Heart right ventricle (tissue), 16 donors: ENCODE measurements at regions not wholly inside any gene's neighbourhood (a gene's known extent, or its start where the extent isn't known, plus 50 kb on each side); places are given as distances from the start of the nearest gene placed in this dataset.

Experiments
- ATAC-seq, 8 donors: fragments of 200-7000 bp; cut with Tn5 transposase; one replicate each; pipeline ENCODE4 v1.9.1; 2020; ENCODE audit warnings: mild to moderate bottlenecking in 8 of 8, moderate library complexity in 8 of 8, moderate number of reproducible peaks in 1 of 8
- DNase-seq, 2 donors: peaks; one replicate each; pipeline ENCODE4 v3.0.0-alpha.2; 2020
- H3K27ac ChIP-seq, 10 donors: fragments of 200-600 bp; sonication (generic) in 2 of 10; one replicate each; pipeline versions ENCODE4 v1.5.0 to v1.8.0; 2020 to 2022; ENCODE audit warnings: mild to moderate bottlenecking in 3 of 10
- H3K27me3 ChIP-seq, 7 donors: fragments of 200-600 bp; one replicate each; pipeline ENCODE4 v1.8.0; 2021 to 2022; ENCODE audit warnings: mild to moderate bottlenecking in 2 of 7
- H3K36me3 ChIP-seq, 9 donors: fragments of 200-600 bp; sonication (generic) in 1 of 9; one replicate each; pipeline versions ENCODE4 v1.5.0 to v1.8.0; 2020 to 2022; ENCODE audit warnings: mild to moderate bottlenecking in 2 of 9
- H3K4me1 ChIP-seq, 9 donors: fragments of 200-600 bp; sonication (generic) in 1 of 9; one replicate each; pipeline versions ENCODE4 v1.5.0 to v1.8.0; 2020 to 2022; ENCODE audit warnings: mild to moderate bottlenecking in 4 of 9
- H3K4me3 ChIP-seq, 10 donors: fragments of 200-600 bp; sonication (generic) in 2 of 10; one replicate each; pipeline versions ENCODE4 v1.5.0 to v1.8.0; 2020 to 2022; ENCODE audit warnings: mild to moderate bottlenecking in 7 of 10, moderate library complexity in 2 of 10
- H3K9me3 ChIP-seq, 11 donors: fragments of 200-600 bp in 10 of 11; sonication (generic) in 2 of 11; one replicate each; pipeline versions ENCODE4 v1.5.0 to v1.8.0; 2013 to 2022; ENCODE audit warnings: mild to moderate bottlenecking in 2 of 11, control low read depth in 1 of 11, moderate library complexity in 1 of 11
- CTCF ChIP-seq, 9 donors: fragments of 200-600 bp; sonication (generic) in 2 of 9; IDR thresholded peaks; one replicate each; pipeline versions ENCODE4 v1.5.0 to v1.8.0; 2021 to 2022; ENCODE audit warnings: antibody characterized with exemption in 9 of 9, mild to moderate bottlenecking in 5 of 9, moderate library complexity in 1 of 9
- WGBS, 2 donors: extraction: QIAGEN DNeasy Blood & Tissue Kit; methylation state at CpG; one replicate each; pipeline ENCODE4 v1.1.7; 2013; ENCODE audit warnings: inconsistent platforms in 1 of 2; 5-methylcytosine and 5-hydroxymethylcytosine counted together
- intact Hi-C, 10 donors: fragments of 100-400 bp; cut with DNase I; formaldehyde crosslinking; loops; one replicate each; pipeline versions ENCODE4 v1.11.1 to v1.14.2; 2022
- donor health status: Arrhythmogenic right ventricular cardiomyopathy.
- donor health status: ischemic (EF 13 %, LVEDD 7.1; RV severe dilation, severe dysfunction).
- donor health status: healthy with polysubstance abuse.
- donor health status: DM: no; HTN: yes; CAD: no.
- donor health status: DM: no; HTN: no; CAD: no.
- donor health status: ischemic (EF 25% LVEDD 6.9; RV normal size, moderate dysfunction).
- donor health status: ischemic (EF 25% LVEDD 5.7; RV mildly dilated, moderate dysfunction).
- donor health status: healthy.
- donor health status: DM: yes; HTN: yes; CAD: no.
- donor health status: Ischemic cardiomyopathy.
- donor health status: ischemic (EF 35%, LVEDD 5.7; RV mildly dilated, moderate dysfunction).
- donor health status: nonischemic (EF 11% LVEDD 7.7; RV severe dilation, severe dysfunction).
- donor health status: DM: yes; HTN: yes; CAD: no.
- donor health status: PGD.
- donor health status: ischemic (EF 29% LVEDD 5.4; RV normal size, mild dysfunction).
- donor health status: nonischemic (EF 23%, LVEDD 6.1; RV moderate dilation, normal function).

DNA sequence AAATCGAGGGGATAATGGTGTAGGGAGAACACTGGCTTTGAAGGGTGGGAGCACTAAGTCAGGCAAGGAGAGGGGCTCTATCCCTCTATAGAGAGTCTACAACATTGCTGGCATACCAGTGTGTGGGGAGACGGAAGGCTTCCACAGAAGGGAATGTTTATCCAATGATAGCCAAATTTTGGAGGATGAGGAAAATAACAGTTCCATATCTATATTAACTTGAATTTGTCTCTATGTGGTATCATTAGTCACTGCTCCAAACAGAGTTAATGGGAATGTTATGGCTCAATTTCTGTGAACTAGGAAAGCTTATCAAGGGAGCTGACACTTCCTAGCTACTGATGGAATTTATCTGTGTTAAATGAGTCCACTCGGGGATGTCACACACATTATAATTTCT, 208.9 kb upstream of the PHACTR1 start:
- intact Hi-C loops = loop anchor here in 2 of 10 donors (10.0 kb wide), 2 partner anchors 213 to 1313 kb away; partner anchors contain the start of gene EDN1 (in 1 of the 2)
- TF ChIP-seq CTCF (IDR thresholded peaks at IDR 0.05) = no peak
- Histone ChIP-seq H3K27me3 (no peaks in the 10 kb centered on the region), H3K4me1 (no peaks in the 10 kb centered on the region), H3K9me3 (peaks cover 0 to 4% (median 0%) of the 10 kb centered on the region in 11 donors), H3K4me3 (no peak overlapping the region), H3K27ac (no peak overlapping the region), H3K36me3 (no peaks in the 10 kb centered on the region)
- ATAC-seq (no peak), DNase-seq (no peak)
- 41 to 52% methylated on average over 3 of the region's 3 CpGs for WGBS, 2 donors

DNA sequence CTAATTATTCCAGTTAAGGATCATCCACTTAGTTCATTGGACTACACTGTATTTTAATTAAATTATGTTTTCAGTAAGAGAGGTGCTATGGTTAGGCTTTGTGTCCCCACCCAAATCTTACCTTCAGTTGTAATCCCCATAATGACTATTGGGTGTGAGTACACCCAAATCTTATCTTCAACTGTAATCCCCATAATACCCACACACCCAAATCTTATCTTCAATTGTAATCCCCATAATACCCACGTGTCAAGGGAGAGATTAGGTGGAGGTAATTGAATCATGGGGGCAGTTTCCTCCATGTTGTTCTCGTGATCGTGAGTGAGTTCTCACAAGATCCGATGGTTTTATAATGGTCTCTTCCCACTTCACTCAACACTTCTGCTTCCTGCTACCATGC, 208.0 kb upstream of the PHACTR1 start:
- no peak for ATAC-seq
- peaks cover 0 to 4% (median 0%) of the 10 kb centered on the region in 11 donors for H3K9me3 ChIP-seq
- no peak overlapping the region for H3K27ac ChIP-seq
- H3K36me3 ChIP-seq = no peaks in the 10 kb centered on the region
- intact Hi-C loops = loop anchor here in 2 of 10 donors (10.0 kb wide), 2 partner anchors 214 to 1314 kb away; partner anchors contain the start of gene EDN1 (in 1 of the 2)
- no peaks in the 10 kb centered on the region for H3K27me3 ChIP-seq
- no peak overlapping the region for H3K4me3 ChIP-seq
- no peak for TF ChIP-seq CTCF (IDR thresholded peaks at IDR 0.05)
- 61 to 70% methylated on average over 4 of the region's 4 CpGs for WGBS, 2 donors
- no peaks in the 10 kb centered on the region for H3K4me1 ChIP-seq
- DNase-seq = no peak

DNA sequence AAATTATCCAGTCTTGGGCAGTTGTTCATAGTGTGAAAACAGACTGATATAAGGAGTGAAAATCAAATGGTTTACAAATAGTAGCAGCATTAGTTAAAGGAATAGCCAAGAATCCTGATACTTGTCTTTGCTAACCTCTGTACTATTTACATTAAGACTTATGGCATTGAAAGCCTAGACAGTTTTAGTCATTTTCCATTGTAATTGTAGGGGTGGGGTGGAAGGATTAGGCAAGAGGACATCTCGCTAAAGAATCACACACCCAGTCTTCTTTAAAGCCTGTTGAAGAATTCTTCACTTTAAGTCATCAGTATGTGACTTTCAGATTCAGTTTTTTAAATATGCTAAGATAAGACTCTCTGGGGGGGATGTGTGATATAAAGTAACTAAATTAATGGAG, 207.5 kb upstream of the PHACTR1 start:
- intact Hi-C loops = loop anchor here in 2 of 10 donors (10.0 kb wide), 2 partner anchors 214 to 1314 kb away; partner anchors contain the start of gene EDN1 (in 1 of the 2)
- DNase-seq (no peak), ATAC-seq (no peak)
- no peaks in the 10 kb centered on the region for H3K4me1 ChIP-seq
- H3K27me3 ChIP-seq = no peaks in the 10 kb centered on the region
- H3K9me3 ChIP-seq = peaks cover 0 to 4% (median 0%) of the 10 kb centered on the region in 11 donors
- 86 to 94% methylated on average over 1 of the region's 1 CpG for WGBS, 2 donors
- no peak for TF ChIP-seq CTCF (IDR thresholded peaks at IDR 0.05)
- H3K4me3 ChIP-seq = no peak overlapping the region
- H3K27ac ChIP-seq = no peak overlapping the region
- no peaks in the 10 kb centered on the region for H3K36me3 ChIP-seq

- H3K9me3 ChIP-seq = no peaks in the 10 kb centered on the region
- ATAC-seq (peak in 6 of 8 donors; percentile 67 to 81 (median 72)), DNase-seq (peak in 1 of 2 donors; percentile 36)
- no peak overlapping the region for H3K27ac ChIP-seq
- peak overlapping the region in 1 of 10 donors; percentile 43 for H3K4me3 ChIP-seq
- TF ChIP-seq CTCF (IDR thresholded peaks at IDR 0.05) = no peak
- no peaks in the 10 kb centered on the region for H3K36me3 ChIP-seq
- WGBS, 2 donors = 18 to 44% methylated on average over 1 of the region's 1 CpG
- peaks cover 0 to 12% (median 5%) of the 10 kb centered on the region in 9 donors for H3K4me1 ChIP-seq
- H3K27me3 ChIP-seq = no peaks in the 10 kb centered on the region
- intact Hi-C loops = no loop called here
Measured at GRCh38 chr6:12516070-12516469, 200.5 kb upstream of the PHACTR1 start.
